T follicular helper cell (primary cell): ENCODE measurements at regions not wholly inside any gene's neighbourhood (a gene's known extent, or its start where the extent isn't known, plus 50 kb on each side); places are given as distances from the start of the nearest gene placed in this dataset.
"Not testable (repeated sequence)": the region's sequence is repeated elsewhere in the genome, so short reads cannot be mapped to it uniquely, and the experiment has no call there.

Experiments used
- DNase-seq: peaks from one replicate; pipeline ENCODE4 v3.0.0-alpha.2; 2020; ENCODE audit warnings: low read depth

- DNase-seq = no peak
Measured at GRCh38 chr3:153372326-153372725, 210.3 kb downstream of the RAP2B start.

GRCh38 chr3:153373606-153374005, 211.6 kb downstream of the RAP2B start:
- no peak for DNase-seq

- DNase-seq = not testable (repeated sequence)
Measured at GRCh38 chr3:153378366-153378765, 216.3 kb downstream of the RAP2B start.

DNA sequence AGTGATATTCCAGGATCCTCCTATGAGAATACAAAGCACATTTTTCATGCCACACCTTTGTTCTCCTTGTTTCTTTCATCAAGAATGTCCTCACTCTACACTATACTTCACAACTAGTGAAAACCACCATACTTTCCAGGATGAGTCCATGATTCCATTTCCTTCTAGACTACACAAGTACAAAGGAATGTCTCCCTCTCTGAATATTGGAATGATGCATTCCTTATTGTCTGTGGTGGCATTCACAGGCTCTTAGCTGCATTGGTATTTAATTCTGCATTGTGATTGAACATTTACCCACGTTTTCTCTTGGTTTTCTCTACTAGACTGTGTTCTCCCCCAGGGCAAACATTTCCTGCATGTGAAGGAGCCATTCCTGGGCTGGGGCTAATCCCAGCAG, 217.5 kb downstream of the RAP2B start:
- DNase-seq = no peak

DNA sequence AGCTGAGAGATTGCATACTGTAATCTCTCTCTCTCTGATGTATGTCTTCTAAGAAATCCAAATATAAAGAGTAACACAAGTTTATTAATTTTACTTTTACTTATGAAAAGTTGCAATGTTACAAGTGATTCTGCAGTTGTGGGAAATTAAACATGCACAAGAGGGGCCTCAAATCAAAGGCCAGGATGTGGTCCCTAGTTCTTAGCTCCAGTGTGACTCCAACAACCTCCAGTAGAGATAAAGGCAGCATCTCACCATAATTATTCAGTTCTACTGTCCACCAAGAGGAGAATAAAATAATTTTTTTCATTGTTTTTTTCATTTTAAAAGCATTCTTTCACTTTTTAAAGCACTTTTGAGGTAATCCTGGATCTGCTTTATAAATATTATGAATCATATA, 223.3 kb downstream of the RAP2B start:
- DNase-seq = no peak

- no peak for DNase-seq
Measured at GRCh38 chr3:153392363-153392762, 230.3 kb downstream of the RAP2B start.

GRCh38 chr3:153394017-153394416, 232.0 kb downstream of the RAP2B start:
- DNase-seq = no peak

GRCh38 chr3:153396581-153396980, 234.6 kb downstream of the RAP2B start:
- DNase-seq = no peak

DNA sequence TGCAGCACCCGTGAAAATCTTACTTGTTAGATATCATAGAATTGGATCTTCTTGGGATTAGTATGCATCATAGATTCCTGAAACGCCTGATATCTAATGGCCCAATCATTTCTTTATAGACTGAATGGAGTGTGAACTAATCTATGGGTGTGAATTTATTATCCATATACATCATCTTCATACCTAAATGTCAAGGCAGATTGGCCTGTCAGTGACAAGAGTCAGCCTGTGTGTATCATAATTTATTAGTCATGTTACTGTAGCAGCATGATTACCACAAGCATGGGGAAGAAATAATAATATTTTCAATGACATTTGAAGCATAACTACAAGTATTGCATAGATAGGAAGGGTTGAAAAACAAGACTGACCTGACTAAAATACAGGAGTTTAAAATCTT, 235.8 kb downstream of the RAP2B start:
- no peak for DNase-seq

- DNase-seq = no peak
Measured at GRCh38 chr3:153399636-153400035, 237.6 kb downstream of the RAP2B start.

- DNase-seq = no peak
Measured at GRCh38 chr3:153400641-153401040, 238.6 kb downstream of the RAP2B start.

DNA sequence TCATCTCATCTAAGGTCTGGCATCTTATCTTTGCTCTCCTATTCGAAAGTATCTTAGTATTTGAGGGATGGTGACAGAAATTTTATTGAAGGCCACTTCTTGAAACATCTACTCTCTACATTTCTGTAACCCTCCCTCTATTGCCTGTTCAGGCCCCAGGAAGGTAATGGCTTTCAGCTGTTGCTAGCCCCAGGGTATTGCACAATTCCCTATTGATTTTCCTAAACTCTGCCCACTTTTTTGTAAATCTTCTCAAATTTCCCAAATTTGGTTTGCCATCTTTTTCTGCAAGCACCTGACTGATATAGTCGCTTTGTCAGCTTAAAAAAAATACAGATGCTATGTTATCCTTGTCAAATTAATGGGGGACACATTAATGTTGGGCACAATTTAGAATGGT, 242.1 kb downstream of the RAP2B start:
- no peak for DNase-seq

DNA sequence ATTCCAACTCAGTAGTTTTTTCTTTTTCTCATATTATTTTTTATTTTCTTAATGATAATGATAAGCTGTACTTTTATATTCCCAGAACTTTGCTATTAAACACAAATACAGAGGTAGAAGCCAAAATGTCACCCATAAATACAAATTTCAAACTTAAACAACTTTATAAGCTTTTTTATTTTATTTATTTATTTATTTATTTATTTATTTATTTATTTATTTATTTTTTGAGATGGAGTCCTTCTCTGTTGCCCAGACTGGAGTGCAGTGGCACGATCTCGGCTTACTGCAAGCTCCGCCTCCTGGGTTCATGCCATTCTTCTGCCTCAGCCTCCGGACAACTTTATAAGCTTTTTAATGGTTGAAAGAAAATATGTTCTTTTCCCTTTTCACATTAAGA, 243.3 kb downstream of the RAP2B start:
- DNase-seq = not testable (repeated sequence)

DNA sequence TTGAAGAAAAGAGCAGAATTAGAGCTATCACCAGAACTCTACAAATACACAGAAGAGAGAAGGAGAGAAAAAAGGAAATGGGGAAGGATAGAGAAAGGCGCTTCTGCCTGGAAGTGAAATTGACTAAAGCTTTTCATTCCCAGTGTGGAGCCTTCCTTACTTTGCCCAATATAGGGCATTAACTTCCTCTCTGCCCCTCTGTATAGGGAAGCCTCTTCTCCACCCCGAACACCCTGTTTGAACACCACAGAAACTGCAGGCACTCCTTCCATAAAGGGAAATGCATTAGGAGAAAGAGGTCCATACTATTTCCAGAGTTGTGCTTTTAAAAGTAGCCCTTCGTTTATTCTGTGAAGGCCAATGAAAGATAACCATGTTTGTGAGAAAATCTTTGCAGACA, 248.5 kb downstream of the RAP2B start:
- DNase-seq = no peak

GRCh38 chr3:153414982-153415381, 253.0 kb downstream of the RAP2B start:
- no peak for DNase-seq

DNA sequence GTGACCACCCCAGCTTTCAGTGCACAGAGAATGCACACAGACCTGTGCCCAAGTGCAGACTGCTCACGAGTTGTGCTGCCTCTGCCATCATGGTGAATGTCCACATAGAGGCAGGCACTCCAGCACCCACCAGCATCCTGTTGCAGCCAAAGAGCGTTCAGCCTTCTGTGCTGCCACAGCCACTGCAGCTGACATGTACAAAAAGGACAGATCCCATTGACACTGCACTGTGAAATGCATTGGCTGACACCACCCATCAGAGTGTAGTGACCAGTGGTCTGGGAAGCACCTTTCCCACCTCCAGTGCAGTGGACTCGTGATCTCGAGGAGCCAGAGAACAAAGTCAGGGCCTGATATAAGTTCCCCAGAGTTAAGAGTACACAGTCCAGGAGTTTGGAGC, 260.3 kb downstream of the RAP2B start:
- no peak for DNase-seq

DNA sequence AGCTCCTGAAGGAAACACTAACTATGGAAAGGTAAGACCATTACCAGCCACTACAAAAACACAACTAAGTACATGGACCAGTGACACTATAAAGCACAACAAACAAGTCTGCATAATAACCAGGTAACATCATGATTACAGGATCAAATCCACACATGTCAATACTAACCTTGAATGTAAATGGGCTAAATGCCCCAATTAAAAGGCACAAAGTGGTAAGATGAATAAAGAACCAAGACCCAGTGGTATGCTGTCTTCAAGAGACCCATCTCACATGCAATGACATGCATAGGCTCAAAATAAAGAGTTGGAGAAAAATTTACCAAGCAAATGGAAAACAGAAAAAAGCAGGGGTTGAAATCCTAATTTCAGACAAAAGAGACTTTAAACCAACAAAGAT, 261.8 kb downstream of the RAP2B start:
- not testable (repeated sequence) for DNase-seq

GRCh38 chr3:153426344-153426743, 264.3 kb downstream of the RAP2B start:
- no peak for DNase-seq

- DNase-seq = no peak
Measured at GRCh38 chr3:153426803-153427202, 264.8 kb downstream of the RAP2B start.

- DNase-seq = no peak
Measured at GRCh38 chr3:153429821-153430220, 267.8 kb downstream of the RAP2B start.

GRCh38 chr3:153431076-153431475, 269.1 kb downstream of the RAP2B start:
- no peak for DNase-seq

DNA sequence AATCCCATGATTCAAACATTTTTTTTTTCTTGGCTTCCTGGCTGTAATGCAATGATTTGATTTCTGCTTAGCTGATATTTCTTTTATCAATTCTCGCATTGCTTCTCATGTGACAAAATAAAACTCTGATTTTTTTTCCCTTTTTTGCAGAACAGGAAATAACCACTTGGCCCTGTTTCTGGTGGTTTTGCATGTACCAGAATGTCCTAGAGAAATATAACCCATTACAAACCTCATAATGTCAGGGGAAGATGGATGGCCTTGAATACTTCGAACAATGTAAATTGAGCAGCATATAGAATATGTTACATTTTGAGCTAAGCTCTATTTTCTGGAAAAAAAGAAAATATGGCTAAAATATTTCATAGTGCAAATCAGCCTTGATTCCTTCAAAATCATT, 275.6 kb downstream of the RAP2B start:
- DNase-seq = no peak

DNA sequence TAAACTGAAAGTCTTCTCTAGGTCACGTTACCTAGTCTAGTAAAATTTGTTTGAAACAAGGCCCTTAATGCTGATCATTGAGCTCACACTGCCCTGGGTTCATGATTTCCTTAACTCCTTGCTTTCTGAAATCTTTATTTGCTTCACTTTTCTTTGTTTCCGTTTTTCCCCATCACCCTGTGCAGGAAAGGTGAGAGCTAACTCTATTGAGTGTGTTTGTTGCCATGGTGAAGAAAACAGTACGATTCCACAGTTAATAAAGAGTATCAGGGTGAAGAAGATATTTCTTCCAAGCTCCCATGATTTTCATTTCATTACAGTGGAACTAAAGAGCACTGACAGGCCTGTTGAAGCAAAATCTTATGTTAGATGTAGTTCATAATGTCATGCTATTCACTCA, 276.2 kb downstream of the RAP2B start:
- DNase-seq = no peak

DNA sequence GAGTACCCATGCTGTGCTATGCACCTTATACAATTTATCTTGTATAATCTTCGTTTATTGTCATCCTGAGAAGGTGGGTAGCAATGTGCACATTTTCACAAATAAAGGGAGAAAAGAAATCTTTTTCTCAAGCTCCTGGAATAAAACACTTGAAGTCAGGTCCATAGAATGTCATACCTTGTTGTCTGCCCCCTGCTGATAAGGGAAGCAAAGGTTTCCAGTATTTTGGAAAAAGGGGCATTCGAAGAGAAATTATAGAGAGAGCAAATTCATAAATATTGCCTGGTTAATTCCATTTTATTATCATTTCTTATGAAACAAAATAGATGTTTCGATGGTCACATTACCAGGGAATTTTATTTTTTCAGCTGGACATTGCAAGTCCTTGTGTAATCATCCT, 277.8 kb downstream of the RAP2B start:
- DNase-seq = no peak

DNA sequence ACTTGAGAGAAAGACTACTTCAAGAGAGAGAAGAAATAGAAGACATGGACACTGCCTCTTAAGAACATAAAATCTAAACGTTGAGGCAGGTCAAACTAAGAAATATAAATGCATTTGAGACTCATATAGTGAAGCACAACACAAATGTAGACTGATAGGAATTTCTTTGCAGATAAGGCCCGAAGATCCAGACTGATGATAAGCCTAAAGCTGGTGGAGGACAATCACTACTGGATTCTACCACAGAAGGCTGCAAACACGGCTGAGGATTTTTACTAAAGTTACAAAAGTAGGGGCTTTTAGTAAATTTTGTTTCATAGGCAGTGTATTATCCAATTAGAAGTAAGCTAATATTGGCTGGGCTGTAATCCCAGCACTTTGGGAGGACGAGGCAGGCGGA, 278.3 kb downstream of the RAP2B start:
- DNase-seq = no peak
